Inferior parietal cortex (tissue), 1 donor: ENCODE measurements at regions not wholly inside any gene's neighbourhood (a gene's known extent, or its start where the extent isn't known, plus 50 kb on each side); places are given as distances from the start of the nearest gene placed in this dataset.
"Not testable (repeated sequence)": the region's sequence is repeated elsewhere in the genome, so short reads cannot be mapped to it uniquely, and the experiment has no call there.

Source experiments
- DNase-seq: peaks from one replicate; pipeline ENCODE4 v3.0.0-alpha.2; 2016; ENCODE audit errors: extremely low spot score

- DNase-seq = peak; percentile 4
Observed at GRCh38 chrX:78603908-78604307, 55.2 kb downstream of the RTL3 start.

- no peak for DNase-seq
Observed at GRCh38 chrX:78595901-78596502, 63.1 kb downstream of the RTL3 start.

- no peak for DNase-seq
Observed at GRCh38 chrX:78593701-78594100, 65.4 kb downstream of the RTL3 start.

- DNase-seq = no peak
Observed at GRCh38 chrX:78592030-78592429, 67.1 kb downstream of the RTL3 start.

- no peak for DNase-seq
Observed at GRCh38 chrX:78574306-78574705, 84.8 kb downstream of the RTL3 start.

- no peak for DNase-seq
Observed at GRCh38 chrX:78573630-78574029, 85.5 kb downstream of the RTL3 start.

GRCh38 chrX:78571849-78572248 lies 87.3 kb downstream of the RTL3 start:
- no peak for DNase-seq

GRCh38 chrX:78555401-78555980 lies 103.6 kb downstream of the RTL3 start:
- no peak for DNase-seq

- DNase-seq = not testable (repeated sequence)
Observed at GRCh38 chrX:78552628-78553027, 106.5 kb downstream of the RTL3 start.

- DNase-seq = no peak
Observed at GRCh38 chrX:78548012-78548411, 111.1 kb downstream of the RTL3 start.

- DNase-seq = no peak
Observed at GRCh38 chrX:78545233-78545632, 113.9 kb downstream of the RTL3 start.

GRCh38 chrX:78543281-78543680 lies 115.8 kb downstream of the RTL3 start:
- no peak for DNase-seq

- no peak for DNase-seq
Observed at GRCh38 chrX:78540171-78540570, 119.0 kb downstream of the RTL3 start.

- DNase-seq = no peak
Observed at GRCh38 chrX:78534221-78534620, 124.9 kb downstream of the RTL3 start.

- no peak for DNase-seq
Observed at GRCh38 chrX:78532363-78532762, 126.8 kb downstream of the RTL3 start.

GRCh38 chrX:78527818-78528217 lies 131.3 kb downstream of the RTL3 start:
- no peak for DNase-seq

- no peak for DNase-seq
Observed at GRCh38 chrX:78527263-78527662, 131.9 kb downstream of the RTL3 start.

GRCh38 chrX:78522601-78523000 lies 136.5 kb downstream of the RTL3 start:
- no peak for DNase-seq

GRCh38 chrX:78517124-78517523 lies 142.0 kb downstream of the RTL3 start:
- DNase-seq = no peak

- DNase-seq = no peak
Observed at GRCh38 chrX:78514852-78515251, 144.3 kb downstream of the RTL3 start.

GRCh38 chrX:78513971-78514738 lies 145.0 kb downstream of the RTL3 start:
- no peak for DNase-seq

GRCh38 chrX:78506248-78506647 lies 152.9 kb downstream of the RTL3 start:
- DNase-seq = no peak

GRCh38 chrX:78496483-78496882 lies 162.6 kb downstream of the RTL3 start:
- DNase-seq = no peak
